ENCODE measurements at regions not wholly inside any gene's neighbourhood (a gene's known extent, or its start where the extent isn't known, plus 50 kb on each side); places are given as distances from the start of the nearest gene placed in this dataset.

DNA sequence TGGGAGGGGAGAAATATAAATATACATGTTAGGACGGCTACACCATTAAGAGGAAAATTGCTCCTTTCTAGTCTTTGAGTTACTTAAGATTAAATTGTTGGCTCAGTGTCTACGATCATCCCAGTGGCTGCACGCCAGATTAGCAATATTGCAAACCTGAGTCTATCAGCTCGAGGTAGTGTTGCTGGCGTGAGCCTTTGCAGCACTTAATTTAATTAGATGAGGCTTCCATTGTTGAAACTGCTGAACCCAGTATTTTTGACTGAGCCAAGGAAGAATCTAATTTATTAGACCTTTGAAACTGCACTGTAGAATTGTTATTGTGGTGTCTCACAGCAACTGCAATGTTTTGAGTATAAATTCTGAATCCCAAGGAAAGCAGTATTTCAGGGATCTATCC is 782.4 kb upstream of the ROBO1 start:
- H3K27me3 Mint-ChIP-seq (ENCODE audit: unreplicated experiment) = no peaks in the 10 kb centered on the region
- TF ChIP-seq, protein P1, sequence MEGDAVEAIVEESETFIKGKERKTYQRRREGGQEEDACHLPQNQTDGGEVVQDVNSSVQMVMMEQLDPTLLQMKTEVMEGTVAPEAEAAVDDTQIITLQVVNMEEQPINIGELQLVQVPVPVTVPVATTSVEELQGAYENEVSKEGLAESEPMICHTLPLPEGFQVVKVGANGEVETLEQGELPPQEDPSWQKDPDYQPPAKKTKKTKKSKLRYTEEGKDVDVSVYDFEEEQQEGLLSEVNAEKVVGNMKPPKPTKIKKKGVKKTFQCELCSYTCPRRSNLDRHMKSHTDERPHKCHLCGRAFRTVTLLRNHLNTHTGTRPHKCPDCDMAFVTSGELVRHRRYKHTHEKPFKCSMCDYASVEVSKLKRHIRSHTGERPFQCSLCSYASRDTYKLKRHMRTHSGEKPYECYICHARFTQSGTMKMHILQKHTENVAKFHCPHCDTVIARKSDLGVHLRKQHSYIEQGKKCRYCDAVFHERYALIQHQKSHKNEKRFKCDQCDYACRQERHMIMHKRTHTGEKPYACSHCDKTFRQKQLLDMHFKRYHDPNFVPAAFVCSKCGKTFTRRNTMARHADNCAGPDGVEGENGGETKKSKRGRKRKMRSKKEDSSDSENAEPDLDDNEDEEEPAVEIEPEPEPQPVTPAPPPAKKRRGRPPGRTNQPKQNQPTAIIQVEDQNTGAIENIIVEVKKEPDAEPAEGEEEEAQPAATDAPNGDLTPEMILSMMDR (IDR thresholded peaks at IDR 0.05; ENCODE audit: unreplicated experiment) = no peak
- H3K27ac Mint-ChIP-seq (ENCODE audit: unreplicated experiment) = no peak overlapping the region
- H3K4me3 Mint-ChIP-seq (ENCODE audit: unreplicated experiment) = no peak overlapping the region
- no peaks in the 10 kb centered on the region for H3K9me3 Mint-ChIP-seq (ENCODE audit: unreplicated experiment)
- no peak for DNase-seq (ENCODE audit: low spot score)
- no peaks in the 10 kb centered on the region for H3K36me3 Mint-ChIP-seq (ENCODE audit: low read depth, unreplicated experiment)
- no peaks in the 10 kb centered on the region for H3K4me1 Mint-ChIP-seq (ENCODE audit: unreplicated experiment)

DNA sequence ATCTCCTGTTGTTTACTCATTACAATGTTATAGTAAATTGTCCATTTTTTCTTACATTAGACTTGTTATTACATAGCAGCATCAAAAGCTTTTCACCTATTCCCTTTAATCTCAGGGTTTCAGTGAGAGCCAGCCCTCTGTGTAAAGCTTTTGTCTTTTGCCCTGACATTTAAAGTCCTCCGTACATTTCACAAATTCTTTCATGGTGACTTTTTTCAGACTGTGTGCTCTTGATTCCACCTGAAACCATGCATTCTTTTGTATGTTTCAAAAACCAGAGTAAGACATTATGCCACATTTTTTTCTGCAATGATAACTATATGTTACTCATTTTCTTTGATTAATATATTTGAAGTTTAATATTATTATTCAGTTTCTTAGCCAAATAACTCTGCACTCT is 781.4 kb upstream of the ROBO1 start:
- H3K27ac Mint-ChIP-seq (ENCODE audit: unreplicated experiment) = no peak overlapping the region
- DNase-seq (ENCODE audit: low spot score) = no peak
- no peaks in the 10 kb centered on the region for H3K27me3 Mint-ChIP-seq (ENCODE audit: unreplicated experiment)
- no peaks in the 10 kb centered on the region for H3K4me1 Mint-ChIP-seq (ENCODE audit: unreplicated experiment)
- no peak overlapping the region for H3K4me3 Mint-ChIP-seq (ENCODE audit: unreplicated experiment)
- TF ChIP-seq, protein P1 (IDR thresholded peaks at IDR 0.05; ENCODE audit: unreplicated experiment) = no peak
- no peaks in the 10 kb centered on the region for H3K36me3 Mint-ChIP-seq (ENCODE audit: low read depth, unreplicated experiment)
- no peaks in the 10 kb centered on the region for H3K9me3 Mint-ChIP-seq (ENCODE audit: unreplicated experiment)

DNA sequence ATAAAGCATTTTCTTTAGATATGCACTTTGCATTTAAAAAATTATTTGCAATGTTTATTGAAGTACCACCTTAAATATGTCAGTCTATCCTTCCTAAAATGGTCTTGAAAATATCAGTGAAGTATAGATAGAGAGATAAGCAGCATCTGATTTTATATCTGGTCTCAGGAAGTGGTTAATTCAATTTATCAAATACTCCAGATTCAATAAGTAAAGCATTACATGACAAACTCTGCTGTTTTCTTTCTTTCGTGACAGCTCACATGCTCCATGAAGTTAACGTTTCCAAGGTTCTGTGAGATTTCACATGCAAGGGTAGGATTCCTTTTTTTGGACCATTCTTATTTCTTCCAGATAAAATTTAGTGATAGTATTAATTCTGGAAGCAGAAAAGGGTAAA is 775.4 kb upstream of the ROBO1 start:
- TF ChIP-seq, protein P1 (IDR thresholded peaks at IDR 0.05; ENCODE audit: unreplicated experiment) = no peak
- no peaks in the 10 kb centered on the region for H3K9me3 Mint-ChIP-seq (ENCODE audit: unreplicated experiment)
- no peaks in the 10 kb centered on the region for H3K4me1 Mint-ChIP-seq (ENCODE audit: unreplicated experiment)
- no peaks in the 10 kb centered on the region for H3K27me3 Mint-ChIP-seq (ENCODE audit: unreplicated experiment)
- DNase-seq (ENCODE audit: low spot score) = no peak
- no peak overlapping the region for H3K4me3 Mint-ChIP-seq (ENCODE audit: unreplicated experiment)
- H3K36me3 Mint-ChIP-seq (ENCODE audit: low read depth, unreplicated experiment) = no peaks in the 10 kb centered on the region
- no peak overlapping the region for H3K27ac Mint-ChIP-seq (ENCODE audit: unreplicated experiment)

- DNase-seq (ENCODE audit: low spot score) = no peak
- H3K27me3 Mint-ChIP-seq (ENCODE audit: unreplicated experiment) = no peaks in the 10 kb centered on the region
- no peaks in the 10 kb centered on the region for H3K9me3 Mint-ChIP-seq (ENCODE audit: unreplicated experiment)
- no peaks in the 10 kb centered on the region for H3K4me1 Mint-ChIP-seq (ENCODE audit: unreplicated experiment)
- no peak overlapping the region for H3K27ac Mint-ChIP-seq (ENCODE audit: unreplicated experiment)
- no peaks in the 10 kb centered on the region for H3K36me3 Mint-ChIP-seq (ENCODE audit: low read depth, unreplicated experiment)
- no peak overlapping the region for H3K4me3 Mint-ChIP-seq (ENCODE audit: unreplicated experiment)
- TF ChIP-seq, protein P1 (IDR thresholded peaks at IDR 0.05; ENCODE audit: unreplicated experiment) = no peak
Measured at GRCh38 chr3:80542456-80542855, 774.7 kb upstream of the ROBO1 start.

GRCh38 chr3:80537680-80538079 is 769.9 kb upstream of the ROBO1 start:
- no peaks in the 10 kb centered on the region for H3K36me3 Mint-ChIP-seq (ENCODE audit: low read depth, unreplicated experiment)
- peaks cover 1% of the 10 kb centered on the region for H3K27me3 Mint-ChIP-seq (ENCODE audit: unreplicated experiment)
- no peak overlapping the region for H3K4me3 Mint-ChIP-seq (ENCODE audit: unreplicated experiment)
- TF ChIP-seq, protein P1 (IDR thresholded peaks at IDR 0.05; ENCODE audit: unreplicated experiment) = no peak
- no peak for DNase-seq (ENCODE audit: low spot score)
- no peaks in the 10 kb centered on the region for H3K9me3 Mint-ChIP-seq (ENCODE audit: unreplicated experiment)
- no peak overlapping the region for H3K27ac Mint-ChIP-seq (ENCODE audit: unreplicated experiment)
- no peaks in the 10 kb centered on the region for H3K4me1 Mint-ChIP-seq (ENCODE audit: unreplicated experiment)

Data from endothelial cell (in vitro differentiated cells).